Posterior cingulate gyrus (tissue), 11 donors: ENCODE measurements at regions not wholly inside any gene's neighbourhood (a gene's known extent, or its start where the extent isn't known, plus 50 kb on each side); places are given as distances from the start of the nearest gene placed in this dataset.

ENCODE experiments used
- DNase-seq, 10 donors: peaks; one replicate each; pipeline versions ENCODE4 v3.0.0 to v3.0.0-alpha.2; 2020 to 2021; ENCODE audit warnings: mixed read lengths in 3 of 10
- intact Hi-C: fragments of 100-400 bp; cut with DNase I; formaldehyde crosslinking; loops from one replicate; pipeline ENCODE4 v1.15.1; 2023

GRCh38 chr7:116310141-116310540 is 99.8 kb downstream of the TES start:
- intact Hi-C loops, result no loop called here
- no peak for DNase-seq

GRCh38 chr7:116311259-116311658 is 100.9 kb downstream of the TES start:
- DNase-seq, result no peak
- intact Hi-C loops, result no loop called here

GRCh38 chr7:116311816-116312471 is 101.6 kb downstream of the TES start:
- intact Hi-C loops, result no loop called here
- no peak for DNase-seq

- intact Hi-C loops, result no loop called here
- peak in 1 of 10 donors; percentile 54 for DNase-seq
Observed at GRCh38 chr7:116315293-116315692, 105.0 kb downstream of the TES start.

- DNase-seq, result no peak
- intact Hi-C loops, result no loop called here
Observed at GRCh38 chr7:116315803-116316202, 105.5 kb downstream of the TES start.

- intact Hi-C loops, result no loop called here
- DNase-seq, result peak in 9 of 10 donors; percentile 10 to 82 (median 45)
Observed at GRCh38 chr7:116316838-116317628, 106.7 kb downstream of the TES start.

- intact Hi-C loops, result no loop called here
Observed at GRCh38 chr7:116317907-116318306, 107.6 kb downstream of the TES start.

GRCh38 chr7:116322541-116322940 is 112.2 kb downstream of the TES start:
- no peak for DNase-seq
- intact Hi-C loops, result no loop called here

More at GRCh38 chr7:116317907-116318306, 107.6 kb downstream of the TES start:
- no peak for DNase-seq

- no peak for DNase-seq
- intact Hi-C loops, result no loop called here
Observed at GRCh38 chr7:116324582-116324981, 114.2 kb downstream of the TES start.

GRCh38 chr7:116325517-116325916 is 115.2 kb downstream of the TES start:
- no peak for DNase-seq
- intact Hi-C loops, result no loop called here

GRCh38 chr7:116327135-116327534 is 116.8 kb downstream of the TES start:
- intact Hi-C loops, result no loop called here
- DNase-seq, result peak in 1 of 10 donors; percentile 55

- no peak for DNase-seq
- intact Hi-C loops, result no loop called here
Observed at GRCh38 chr7:116327752-116328151, 117.4 kb downstream of the TES start.

- no peak for DNase-seq
- intact Hi-C loops, result no loop called here
Observed at GRCh38 chr7:116328161-116328560, 117.8 kb downstream of the TES start.

GRCh38 chr7:116329686-116330503 is 119.6 kb downstream of the TES start:
- intact Hi-C loops, result no loop called here
- no peak for DNase-seq

GRCh38 chr7:116331020-116331419 is 120.7 kb downstream of the TES start:
- intact Hi-C loops, result no loop called here
- DNase-seq, result no peak

GRCh38 chr7:116332766-116333165 is 122.4 kb downstream of the TES start:
- intact Hi-C loops, result no loop called here
- DNase-seq, result no peak

GRCh38 chr7:116334555-116334954 is 124.2 kb downstream of the TES start:
- intact Hi-C loops, result no loop called here
- no peak for DNase-seq

- DNase-seq, result no peak
- intact Hi-C loops, result no loop called here
Observed at GRCh38 chr7:116337018-116337417, 126.7 kb downstream of the TES start.

GRCh38 chr7:116337800-116338199 is 127.5 kb downstream of the TES start:
- intact Hi-C loops, result no loop called here

GRCh38 chr7:116339564-116339963 is 129.2 kb downstream of the TES start:
- intact Hi-C loops, result no loop called here
- no peak for DNase-seq

More at GRCh38 chr7:116337800-116338199, 127.5 kb downstream of the TES start:
- DNase-seq, result no peak

- intact Hi-C loops, result no loop called here
Observed at GRCh38 chr7:116340201-116340847, 130.0 kb downstream of the TES start.

More at GRCh38 chr7:116340201-116340847, 130.0 kb downstream of the TES start:
- DNase-seq, result no peak
